Fibroblast of the conjunctiva (primary cell): ENCODE measurements at regions not wholly inside any gene's neighbourhood (a gene's known extent, or its start where the extent isn't known, plus 50 kb on each side); places are given as distances from the start of the nearest gene placed in this dataset.
"Not testable (repeated sequence)": the region's sequence is repeated elsewhere in the genome, so short reads cannot be mapped to it uniquely, and the experiment has no call there.

Experiments used
- DNase-seq: peaks from one replicate; pipeline ENCODE4 v3.0.0-alpha.2; 2010; ENCODE audit warnings: low read depth

GRCh38 chr4:3866813-3867129 lies 100.6 kb downstream of the ADRA2C start:
- DNase-seq: no peak

GRCh38 chr4:3867403-3868100 lies 101.4 kb downstream of the ADRA2C start:
- DNase-seq: no peak

GRCh38 chr4:3868211-3869173 lies 102.3 kb downstream of the ADRA2C start:
- DNase-seq: no peak

- no peak for DNase-seq
These were observed 103.0 kb downstream of the ADRA2C start for GRCh38 chr4:3869174-3869572.

- DNase-seq: no peak
These were observed 103.7 kb downstream of the ADRA2C start for GRCh38 chr4:3869661-3870566.

- DNase-seq: no peak
These were observed 104.4 kb downstream of the ADRA2C start for GRCh38 chr4:3870567-3870962.

GRCh38 chr4:3871181-3871852 lies 105.1 kb downstream of the ADRA2C start:
- no peak for DNase-seq

GRCh38 chr4:3871881-3872833 lies 106.0 kb downstream of the ADRA2C start:
- DNase-seq: no peak

- DNase-seq: no peak
These were observed 106.7 kb downstream of the ADRA2C start for GRCh38 chr4:3872834-3873313.

GRCh38 chr4:3873408-3874027 lies 107.3 kb downstream of the ADRA2C start:
- DNase-seq: no peak

GRCh38 chr4:3874028-3874415 lies 107.8 kb downstream of the ADRA2C start:
- DNase-seq: no peak

GRCh38 chr4:3874525-3875110 lies 108.4 kb downstream of the ADRA2C start:
- no peak for DNase-seq

- no peak for DNase-seq
These were observed 109.3 kb downstream of the ADRA2C start for GRCh38 chr4:3875466-3875865.

GRCh38 chr4:3876057-3876845 lies 110.1 kb downstream of the ADRA2C start:
- DNase-seq: not testable (repeated sequence)

- DNase-seq: no peak
These were observed 111.1 kb downstream of the ADRA2C start for GRCh38 chr4:3877236-3877635.

- DNase-seq: no peak
These were observed 111.7 kb downstream of the ADRA2C start for GRCh38 chr4:3877868-3878267.

- DNase-seq: no peak
These were observed 112.5 kb downstream of the ADRA2C start for GRCh38 chr4:3878678-3879077.

- DNase-seq: no peak
These were observed 113.8 kb downstream of the ADRA2C start for GRCh38 chr4:3879681-3880614.
